ENCODE measurements at regions not wholly inside any gene's neighbourhood (a gene's known extent, or its start where the extent isn't known, plus 50 kb on each side); places are given as distances from the start of the nearest gene placed in this dataset.

GRCh38 chr10:46097576-46098317 is 51.7 kb upstream of the MSMB start:
- TF ChIP-seq POLR2A (IDR thresholded peaks at IDR 0.05; ENCODE audit: control extremely low read depth in 1 of 2, low read depth in 2 of 2, low read length in 2 of 2) (no peak), RXRA (IDR thresholded peaks at IDR 0.05; ENCODE audit: insufficient read depth, low read depth, low read length) (no peak), CTCF (IDR thresholded peaks at IDR 0.05; ENCODE audit: control extremely low read depth in 1 of 3, insufficient read depth in 1 of 3, low read depth in 1 of 3, low read length in 3 of 3) (no peak), MAFK (IDR thresholded peaks at IDR 0.05; ENCODE audit: low read depth, low read length) (no peak), POLR2AphosphoS5 (IDR thresholded peaks at IDR 0.05; ENCODE audit: low read depth, low read length) (no peak), SP2 (IDR thresholded peaks at IDR 0.05; ENCODE audit: low read length) (no peak), ASH2L (IDR thresholded peaks at IDR 0.05; ENCODE audit: low read length) (no peak), YY1 (IDR thresholded peaks at IDR 0.05; ENCODE audit: low read depth, low read length) (no peak), MAX (IDR thresholded peaks at IDR 0.05) (no peak), SAP30 (IDR thresholded peaks at IDR 0.05; ENCODE audit: insufficient read depth, insufficient replicate concordance, low read length) (no peak), RBBP5 (IDR thresholded peaks at IDR 0.05; ENCODE audit: borderline replicate concordance, low read depth, low read length) (no peak), PHF8 (conservative IDR thresholded peaks at IDR 0.05; ENCODE audit: low read depth, low read length) (no peak)
